Right lobe of liver (tissue), 4 donors: ENCODE measurements at regions not wholly inside any gene's neighbourhood (a gene's known extent, or its start where the extent isn't known, plus 50 kb on each side); places are given as distances from the start of the nearest gene placed in this dataset.

ENCODE experiments used
- CTCF ChIP-seq, 4 donors: fragments of 200-600 bp in 3 of 4; fragments of 450-650 bp in 1 of 4; IDR thresholded peaks; one replicate each; pipeline versions ENCODE4 v1.5.1 to v1.8.0; 2016 to 2022; ENCODE audit warnings: antibody characterized with exemption in 4 of 4, mild to moderate bottlenecking in 2 of 4
- POLR2A ChIP-seq: fragments of 450-650 bp; IDR thresholded peaks from one replicate; pipeline ENCODE4 v1.6.1; 2017; ENCODE audit warnings: antibody characterized with exemption, mild to moderate bottlenecking
- donor health status: DM: no; HTN: no; CAD: no.
- donor health status: DM: no; HTN: no; CAD: no.
- donor health status: DM: no; HTN: yes; CAD: no.

GRCh38 chr5:179437341-179438001, 92.2 kb upstream of the ADAMTS2 start:
- TF ChIP-seq POLR2A (no peak), CTCF (IDR thresholded peaks at IDR 0.05) (no peak)
